ENCODE measurements at regions not wholly inside any gene's neighbourhood (a gene's known extent, or its start where the extent isn't known, plus 50 kb on each side); places are given as distances from the start of the nearest gene placed in this dataset.

DNA sequence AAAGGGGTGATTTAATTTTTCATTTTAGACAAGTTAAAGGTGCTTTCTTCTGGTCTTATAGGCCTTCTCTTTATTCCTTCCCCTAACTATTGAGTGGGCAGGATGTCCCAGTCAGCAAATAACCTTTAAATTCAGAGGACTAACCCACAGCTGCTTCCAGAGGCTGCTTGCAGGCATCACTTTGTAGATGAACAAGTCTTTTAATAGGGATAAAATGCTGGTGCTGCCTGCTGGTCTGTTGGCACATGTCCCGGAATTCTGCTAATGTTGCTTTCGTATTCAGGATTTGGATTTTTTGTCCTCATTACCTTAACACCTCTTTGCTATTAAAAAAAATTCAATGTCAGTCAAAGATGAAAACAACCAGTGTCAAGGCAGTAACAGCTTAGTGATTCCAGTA lies 132.7 kb upstream of the KL start:
- Histone ChIP-seq H4K20me1 (ENCODE audit: insufficient read depth, low read length) (no peaks in the 10 kb centered on the region), H3K9ac (ENCODE audit: low read length) (no peak overlapping the region), H3F3A (ENCODE audit: insufficient read depth, low read length) (no peaks in the 10 kb centered on the region), H3K4me2 (ENCODE audit: low read length) (no peak overlapping the region), H3K9me3 (ENCODE audit: low read length) (no peaks in the 10 kb centered on the region), H3K27ac (ENCODE audit: low read depth, low read length, poor library complexity, severe bottlenecking) (no peak overlapping the region), H3K36me3 (ENCODE audit: insufficient read depth, low read length) (no peaks in the 10 kb centered on the region), H2AFZ (ENCODE audit: low read length) (no peak overlapping the region), H3K4me1 (ENCODE audit: insufficient read depth, low read length, severe bottlenecking) (no peaks in the 10 kb centered on the region), H3K4me3 (ENCODE audit: low read depth, low read length, poor library complexity, severe bottlenecking) (no peak overlapping the region), H3K79me2 (ENCODE audit: insufficient read depth, low read length) (no peaks in the 10 kb centered on the region), H3K27me3 (ENCODE audit: insufficient read depth, low read length) (no peaks in the 10 kb centered on the region), H3K9me2 (ENCODE audit: low read depth, low read length) (no peaks in the 10 kb centered on the region)
- TF ChIP-seq EZH2 (IDR thresholded peaks at IDR 0.05; ENCODE audit: borderline replicate concordance, low read length) (no peak), CTCF (IDR thresholded peaks at IDR 0.05; ENCODE audit: low read length) (no peak)

GRCh38 chr13:32887617-32888016 lies 128.6 kb upstream of the KL start:
- no peaks in the 10 kb centered on the region for H3K27me3 ChIP-seq (ENCODE audit: insufficient read depth, low read length)
- H3K9ac ChIP-seq (ENCODE audit: low read length) = no peak overlapping the region
- no peaks in the 10 kb centered on the region for H3F3A ChIP-seq (ENCODE audit: insufficient read depth, low read length)
- no peak overlapping the region for H2AFZ ChIP-seq (ENCODE audit: low read length)
- no peak overlapping the region for H3K4me2 ChIP-seq (ENCODE audit: low read length)
- no peaks in the 10 kb centered on the region for H3K79me2 ChIP-seq (ENCODE audit: insufficient read depth, low read length)
- H3K9me2 ChIP-seq (ENCODE audit: low read depth, low read length) = no peaks in the 10 kb centered on the region
- no peak overlapping the region for H3K4me3 ChIP-seq (ENCODE audit: low read depth, low read length, poor library complexity, severe bottlenecking)
- TF ChIP-seq EZH2 (IDR thresholded peaks at IDR 0.05; ENCODE audit: borderline replicate concordance, low read length) (no peak), CTCF (IDR thresholded peaks at IDR 0.05; ENCODE audit: low read length) (no peak)
- H3K9me3 ChIP-seq (ENCODE audit: low read length) = no peaks in the 10 kb centered on the region
- H3K36me3 ChIP-seq (ENCODE audit: insufficient read depth, low read length) = no peaks in the 10 kb centered on the region
- no peaks in the 10 kb centered on the region for H3K4me1 ChIP-seq (ENCODE audit: insufficient read depth, low read length, severe bottlenecking)
- no peak overlapping the region for H3K27ac ChIP-seq (ENCODE audit: low read depth, low read length, poor library complexity, severe bottlenecking)
- H4K20me1 ChIP-seq (ENCODE audit: insufficient read depth, low read length) = no peaks in the 10 kb centered on the region

DNA sequence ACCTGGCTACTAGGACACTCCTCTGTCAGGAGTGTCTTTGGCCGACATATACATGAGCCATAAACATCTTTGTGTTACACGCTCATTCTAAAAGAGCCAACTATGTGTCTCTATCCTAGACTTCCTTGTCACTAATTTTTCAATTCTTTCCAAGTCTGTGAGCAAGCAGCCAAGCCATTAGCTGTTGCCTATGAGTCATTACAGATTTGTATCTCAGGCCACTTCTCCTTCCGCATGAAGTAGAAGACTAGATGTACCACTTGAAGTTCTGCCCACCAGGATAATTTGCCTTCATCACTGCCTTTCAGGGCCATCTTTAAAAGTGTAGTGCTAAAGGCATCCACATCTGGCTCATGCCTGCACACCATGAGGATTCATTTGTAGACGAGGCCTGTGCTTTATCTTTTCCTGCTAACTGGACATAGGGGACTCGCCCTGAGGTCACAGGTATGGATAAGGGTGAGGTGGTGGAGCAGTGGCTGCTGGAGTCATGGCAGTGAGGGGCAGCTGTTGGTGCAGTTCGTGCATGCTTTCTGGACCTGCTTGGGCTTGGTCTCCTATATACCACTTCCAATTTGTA lies 126.1 kb upstream of the KL start:
- TF ChIP-seq CTCF (IDR thresholded peaks at IDR 0.05; ENCODE audit: low read length) (no peak), EZH2 (IDR thresholded peaks at IDR 0.05; ENCODE audit: borderline replicate concordance, low read length) (no peak)
- H3K9ac ChIP-seq (ENCODE audit: low read length) = no peak overlapping the region
- H3K9me3 ChIP-seq (ENCODE audit: low read length) = no peaks in the 10 kb centered on the region
- no peaks in the 10 kb centered on the region for H3K4me1 ChIP-seq (ENCODE audit: insufficient read depth, low read length, severe bottlenecking)
- no peaks in the 10 kb centered on the region for H3K36me3 ChIP-seq (ENCODE audit: insufficient read depth, low read length)
- H4K20me1 ChIP-seq (ENCODE audit: insufficient read depth, low read length) = no peaks in the 10 kb centered on the region
- no peaks in the 10 kb centered on the region for H3K27me3 ChIP-seq (ENCODE audit: insufficient read depth, low read length)
- H3K4me3 ChIP-seq (ENCODE audit: low read depth, low read length, poor library complexity, severe bottlenecking) = no peak overlapping the region
- H3K79me2 ChIP-seq (ENCODE audit: insufficient read depth, low read length) = no peaks in the 10 kb centered on the region
- no peak overlapping the region for H3K4me2 ChIP-seq (ENCODE audit: low read length)
- no peaks in the 10 kb centered on the region for H3F3A ChIP-seq (ENCODE audit: insufficient read depth, low read length)
- H2AFZ ChIP-seq (ENCODE audit: low read length) = no peak overlapping the region
- no peaks in the 10 kb centered on the region for H3K9me2 ChIP-seq (ENCODE audit: low read depth, low read length)
- no peak overlapping the region for H3K27ac ChIP-seq (ENCODE audit: low read depth, low read length, poor library complexity, severe bottlenecking)

All from OCI-LY1 (cell line).